K562 (cell line): ENCODE measurements at regions not wholly inside any gene's neighbourhood (a gene's known extent, or its start where the extent isn't known, plus 50 kb on each side); places are given as distances from the start of the nearest gene placed in this dataset.

Experiments used
- ATAC-seq: fragments of 200-7000 bp; cut with Tn5 transposase; 3 replicates; pipeline ENCODE4 v1.9.1; 2020; ENCODE audit warnings: moderate library complexity
- BruUV-seq: library from RNA; stranded (reverse); fragments of 400-500 nt; replicated peaks from 2 replicates; lab custom pipeline; 2021; lab: Mats Ljungman, UMichigan
- CTCF ChIA-PET: fragments of 300-600 bp; formaldehyde crosslinking; extraction: SDS; loops from one replicate; lab custom pipeline; 2021; ENCODE audit warnings: low intra/inter-chr PET ratio; lab: Yijun Ruan, JAX
- POLR2A ChIA-PET: fragments of 300-600, 350-650 bp; sonication (Branson Sonifier 250); formaldehyde crosslinking; extraction: SDS; loops from one replicate; lab custom pipeline; 2021; ENCODE audit warnings: antibody characterized with exemption, inconsistent platforms; lab: Yijun Ruan, JAX
- DNase-seq, 4 experiments: peaks; one replicate each; pipeline versions ENCODE4 v3.0.0 to v3.0.0-alpha.2; 2011 to 2018; ENCODE audit warnings: low spot score in 3 of 4, mixed read lengths in 3 of 4; ENCODE audit errors: extremely low read depth in 1 of 4
- FAIRE-seq: peaks from 2 replicates; lab custom pipeline; 2011; peaks lifted over from hg19 to GRCh38; lab: Jason Lieb, UNC
- H2AFZ ChIP-seq: 2 replicates; pipeline ENCODE4 v1.6.0; 2011; ENCODE audit warnings: low read depth, low read length, control low read depth, inconsistent platforms
- H3K27ac ChIP-seq: fragments of 200-600 bp; 3 replicates; pipeline ENCODE4 v1.8.0; 2011; ENCODE audit warnings: low read depth, mild to moderate bottlenecking, control low read depth, inconsistent platforms, low read length, moderate library complexity, mixed read lengths; ENCODE audit errors: extremely low read depth
- H3K27me3 ChIP-seq, 2 experiments: fragments of 300-600 bp in 1 of 2; 2 replicates in 1 of 2; 3 replicates in 1 of 2; pipeline versions ENCODE4 v1.6.0 to v1.8.0; 2011; ENCODE audit warnings: inconsistent platforms in 2 of 2, low read length in 2 of 2, mild to moderate bottlenecking in 1 of 2, mixed read lengths in 1 of 2, moderate library complexity in 1 of 2; ENCODE audit not compliant: control insufficient read depth in 2 of 2, insufficient read depth in 2 of 2
- H3K36me3 ChIP-seq: fragments of 300-600 bp; 3 replicates; pipeline ENCODE4 v1.8.0; 2011; ENCODE audit warnings: mild to moderate bottlenecking, low read length, inconsistent platforms; ENCODE audit not compliant: control insufficient read depth, insufficient read depth
- H3K4me1 ChIP-seq, 2 experiments: fragments of 200-600 bp in 1 of 2; replicated peaks in 1 of 2; 2 replicates in 1 of 2; 3 replicates in 1 of 2; pipeline versions ENCODE4 v1.5.1 to v1.8.0; 2011; ENCODE audit warnings: inconsistent platforms in 2 of 2, low read length in 2 of 2, mild to moderate bottlenecking in 1 of 2, mixed read lengths in 1 of 2, moderate library complexity in 1 of 2; ENCODE audit not compliant: control insufficient read depth in 2 of 2, insufficient read depth in 2 of 2
- H3K4me2 ChIP-seq: 2 replicates; pipeline ENCODE4 v1.6.1; 2011; ENCODE audit warnings: low read length, control low read depth, inconsistent platforms, mixed read lengths; ENCODE audit not compliant: insufficient read depth
- H3K4me3 ChIP-seq: fragments of 200-600 bp; sonication (generic), shearing (Covaris generic); 2 replicates; pipeline ENCODE4 v1.5.1; 2016; ENCODE audit warnings: control low read depth, inconsistent platforms
- H3K79me2 ChIP-seq: fragments of 200-600 bp; 3 replicates; pipeline ENCODE4 v1.8.0; 2011; ENCODE audit warnings: low read length, inconsistent platforms; ENCODE audit not compliant: control insufficient read depth, insufficient read depth
- H3K9ac ChIP-seq, 2 experiments: 2 replicates each; pipeline versions ENCODE4 v1.6.0 to v1.6.1; 2011; ENCODE audit warnings: low read depth in 2 of 2, low read length in 2 of 2, control low read depth in 1 of 2, inconsistent platforms in 1 of 2, mild to moderate bottlenecking in 1 of 2, mixed read lengths in 1 of 2; ENCODE audit not compliant: insufficient read depth in 1 of 2
- H3K9me1 ChIP-seq: one replicate; pipeline ENCODE4 v1.6.0; 2011; ENCODE audit warnings: inconsistent platforms, mild to moderate bottlenecking, low read length, moderate library complexity; ENCODE audit not compliant: control insufficient read depth, insufficient read depth
- H3K9me3 ChIP-seq: replicated peaks from 2 replicates; pipeline ENCODE4 v1.5.1; 2011; ENCODE audit warnings: low read depth, low read length, inconsistent platforms; ENCODE audit not compliant: control insufficient read depth, insufficient read depth
- H4K20me1 ChIP-seq: replicated peaks from 2 replicates; pipeline ENCODE4 v1.6.1; 2011; ENCODE audit warnings: low read length, inconsistent platforms, mixed read lengths; ENCODE audit not compliant: control insufficient read depth, insufficient read depth
- ATF3 ChIP-seq, 2 experiments: fragments of 450-650 bp in 1 of 2; sonication (generic) in 1 of 2; formaldehyde crosslinking in 1 of 2; IDR thresholded peaks in 1 of 2; conservative IDR thresholded peaks in 1 of 2; 2 replicates each; pipeline versions ENCODE4 v1.6.1 to v1.8.1; 2016 to 2023; ENCODE audit warnings: mild to moderate bottlenecking in 2 of 2, moderate library complexity in 2 of 2, inconsistent platforms in 1 of 2, missing genetic modification reagents in 1 of 2
- GTF2E2 ChIP-seq: fragments of 200-800 bp; sonication (Bioruptor generic); IDR thresholded peaks from 2 replicates; pipeline ENCODE4 v1.6.1; 2016; ENCODE audit warnings: missing genetic modification characterization, missing compliant biosample characterization
- PHF21A ChIP-seq: fragments of 450-650 bp; IDR thresholded peaks from 2 replicates; pipeline ENCODE4 v1.6.1; 2017; ENCODE audit warnings: low read depth, borderline replicate concordance
- POLR2G ChIP-seq: fragments of 200-400 bp; formaldehyde crosslinking; IDR thresholded peaks from 2 replicates; pipeline ENCODE4 v1.6.1; 2017; ENCODE audit warnings: low read depth, mild to moderate bottlenecking, antibody characterized with exemption, low read length, moderate library complexity
- POU5F1 ChIP-seq: fragments of 150-350 bp; IDR thresholded peaks from 2 replicates; pipeline ENCODE4 v1.6.1; 2014; ENCODE audit warnings: borderline replicate concordance, low read length, low read depth, mild to moderate bottlenecking; ENCODE audit not compliant: partially characterized antibody
- THAP7 ChIP-seq: fragments of 250-450 bp; sonication (Bioruptor Pico); IDR thresholded peaks from 2 replicates; pipeline ENCODE4 v1.5.0; 2021
- ZFP91 ChIP-seq: sonication (generic); formaldehyde crosslinking; IDR thresholded peaks from 2 replicates; pipeline ENCODE4 v1.8.0; 2022; ENCODE audit warnings: mild to moderate bottlenecking, missing genetic modification reagents
- ZNF316 ChIP-seq: fragments of 450-650 bp; IDR thresholded peaks from 2 replicates; pipeline ENCODE4 v1.6.1; 2016
- WGBS: fragments of 100-300 bp; shearing (Covaris generic); methylation state at CpG from one replicate; pipeline ENCODE4 v1.1.6; 2016; ENCODE audit warnings: low coverage, mixed read lengths; ENCODE audit not compliant: insufficient coverage; ENCODE audit errors: missing lambda C conversion rate; 5-methylcytosine and 5-hydroxymethylcytosine counted together
- in situ Hi-C: fragments of 300-500 bp; cut with MboI; formaldehyde crosslinking; loops from 4 replicates; pipeline ENCODE4 v1.15.0; 2018; ENCODE audit warnings: inconsistent platforms, mixed read lengths
- intact Hi-C: fragments of 100-400 bp; cut with micrococcal nuclease; formaldehyde crosslinking; loops from 2 replicates; pipeline ENCODE4 v1.14.2; 2022

- H3K4me2 ChIP-seq = no peak overlapping the region
- ATAC-seq (no peak), FAIRE-seq (no peak), DNase-seq (no peak)
- no peak overlapping the region for H2AFZ ChIP-seq
- H3K9me1 ChIP-seq = peaks cover 10% of the 10 kb centered on the region
- H3K27me3 ChIP-seq = peaks cover 30 to 68% of the 10 kb centered on the region in 2 experiments
- intact Hi-C loops = no loop called here
- TF ChIP-seq ATF3 (IDR thresholded peaks at IDR 0.05) (no peak), ATF3 (CRISPR knock-in tag; conservative IDR thresholded peaks at IDR 0.05) (no peak), PHF21A (no peak), POU5F1 (no peak), THAP7 (CRISPR knock-in tag) (no peak), POLR2G (no peak), ZFP91 (CRISPR knock-in tag) (no peak), ZNF316 (no peak), GTF2E2 (no peak)
- H3K27ac ChIP-seq = no peak overlapping the region
- no peaks in the 10 kb centered on the region for H3K79me2 ChIP-seq
- ChIA-PET POLR2A (interaction anchor here (0.6 kb wide), 1 partner anchor 35 kb away, joined by 3 read pairs; no protein-coding TSS in a partner anchor), CTCF (no interaction called here)
- H3K9me3 ChIP-seq = no peaks in the 10 kb centered on the region
- no peaks in the 10 kb centered on the region for H3K36me3 ChIP-seq
- H3K9ac ChIP-seq = no peak overlapping the region
- H3K4me3 ChIP-seq = no peak overlapping the region
- H4K20me1 ChIP-seq = 0 out of 2 replicates have a peak, but pooled peaks cover 7% of the 10 kb centered on the region
- BruUV-seq = no TSS peak
- in situ Hi-C loops = no loop called here
- 12% methylated on average over 33 of the region's 33 CpGs for WGBS
- H3K4me1 ChIP-seq = peaks cover 0 to 5% of the 10 kb centered on the region in 2 experiments; a peak in 2 of 5 replicates
These were observed 249.2 kb upstream of the IRX4 start for GRCh38 chr5:2131826-2132496.
